ENCODE measurements at regions not wholly inside any gene's neighbourhood (a gene's known extent, or its start where the extent isn't known, plus 50 kb on each side); places are given as distances from the start of the nearest gene placed in this dataset.
"Not testable (repeated sequence)": the region's sequence is repeated elsewhere in the genome, so short reads cannot be mapped to it uniquely, and the experiment has no call there.

DNA sequence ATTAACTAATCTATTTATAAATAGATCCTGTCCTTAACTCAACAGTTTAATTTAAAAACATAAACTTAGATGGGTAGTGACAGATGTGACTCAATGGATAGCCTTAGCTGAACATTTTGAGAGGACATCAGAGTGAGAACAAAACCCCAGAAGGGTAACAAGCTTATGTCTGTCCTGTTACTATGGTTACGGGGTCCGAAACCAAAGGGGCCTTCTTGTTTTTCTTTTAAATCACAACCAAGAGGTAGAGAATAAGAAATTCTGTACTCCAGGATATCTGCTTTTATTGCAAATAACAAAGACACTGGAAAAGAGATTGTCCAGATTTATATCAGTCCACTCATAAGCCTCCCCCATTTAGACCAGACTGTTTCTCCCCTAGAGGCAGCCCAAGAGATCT, 612.1 kb downstream of the MTRR start:
- no peak for DNase-seq

DNA sequence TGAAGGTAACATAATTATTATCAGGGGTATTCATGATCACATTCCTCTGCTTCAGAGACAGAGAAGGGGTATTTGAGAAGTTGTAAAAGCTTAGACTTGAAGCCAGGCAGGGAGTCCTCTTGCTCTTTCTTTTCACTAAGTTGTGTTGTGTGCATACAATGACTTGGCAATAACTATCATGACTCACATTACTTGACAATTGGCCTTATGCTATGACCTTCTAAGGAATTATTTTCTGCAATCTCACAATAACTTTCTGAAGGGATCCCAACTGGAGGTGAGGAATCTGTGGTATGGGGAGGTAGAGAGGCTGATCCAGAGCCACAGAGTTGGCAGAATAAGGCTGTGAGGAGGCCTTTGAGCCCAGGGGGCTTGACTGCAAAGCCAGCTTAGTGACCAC, 622.3 kb downstream of the MTRR start:
- peak; percentile 67 for DNase-seq

DNA sequence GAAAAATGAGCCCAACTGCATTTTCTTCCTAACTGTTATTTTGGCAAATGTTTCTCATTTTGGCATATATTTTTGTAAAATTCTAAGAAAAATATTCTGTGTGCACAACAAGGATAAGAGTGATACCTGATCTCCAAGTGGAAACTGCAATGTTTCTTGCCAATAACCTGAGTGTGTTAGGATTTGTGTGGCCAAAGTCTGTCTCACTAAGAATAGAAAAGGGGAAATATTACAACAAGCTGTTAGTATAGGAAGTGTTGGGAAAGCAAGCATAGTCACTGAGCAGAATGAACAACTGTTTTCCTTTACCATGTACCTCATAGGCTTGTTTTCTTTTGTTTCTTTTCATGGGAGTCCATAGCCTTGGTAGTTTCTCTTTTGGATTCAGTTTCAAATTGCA, 624.2 kb downstream of the MTRR start:
- DNase-seq = no peak

DNA sequence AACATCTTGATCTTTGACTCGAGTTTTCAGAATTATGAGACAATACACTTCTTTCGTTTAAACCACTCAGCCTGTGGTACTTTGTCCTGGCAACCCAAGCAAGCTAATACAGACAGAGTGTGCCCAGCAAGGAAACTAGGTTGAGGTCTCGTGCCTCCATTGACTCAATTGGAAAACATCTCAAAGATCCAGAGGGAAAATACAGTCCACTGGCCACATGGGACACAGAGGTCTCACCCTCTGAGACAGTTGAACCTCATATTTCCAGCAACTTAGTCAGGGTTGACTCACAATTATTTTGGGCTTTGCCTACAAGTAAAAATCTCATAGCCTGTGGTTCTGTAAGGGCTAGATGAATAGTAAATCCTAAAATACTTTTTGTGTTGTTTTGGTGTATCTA, 631.5 kb downstream of the MTRR start:
- DNase-seq = peak; percentile 87

GRCh38 chr5:8505196-8505595, 636.2 kb downstream of the MTRR start:
- no peak for DNase-seq

DNA sequence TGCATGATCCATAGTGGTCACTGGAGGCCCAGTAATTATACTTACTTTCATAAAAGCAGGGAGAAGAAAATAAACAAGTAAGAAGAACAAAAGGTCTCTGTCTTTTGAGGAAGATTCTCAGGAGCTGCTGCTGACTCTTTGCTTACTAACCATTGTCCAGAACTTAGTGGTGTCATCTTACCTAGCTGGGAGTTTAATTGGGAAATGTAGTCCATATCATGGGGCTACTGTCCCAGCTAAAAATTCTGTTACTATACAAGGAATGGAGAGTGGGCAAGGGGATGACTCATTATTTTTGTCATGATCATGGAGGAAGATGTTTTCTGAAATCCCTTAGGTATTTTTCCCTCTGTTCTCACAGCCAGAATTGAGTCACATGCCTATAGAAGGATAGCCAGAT, 639.3 kb downstream of the MTRR start:
- DNase-seq = peak; percentile 77

- no peak for DNase-seq
These were observed 647.4 kb downstream of the MTRR start for GRCh38 chr5:8516356-8516755.

- DNase-seq = peak; percentile 58
These were observed 648.5 kb downstream of the MTRR start for GRCh38 chr5:8517456-8517855.

DNA sequence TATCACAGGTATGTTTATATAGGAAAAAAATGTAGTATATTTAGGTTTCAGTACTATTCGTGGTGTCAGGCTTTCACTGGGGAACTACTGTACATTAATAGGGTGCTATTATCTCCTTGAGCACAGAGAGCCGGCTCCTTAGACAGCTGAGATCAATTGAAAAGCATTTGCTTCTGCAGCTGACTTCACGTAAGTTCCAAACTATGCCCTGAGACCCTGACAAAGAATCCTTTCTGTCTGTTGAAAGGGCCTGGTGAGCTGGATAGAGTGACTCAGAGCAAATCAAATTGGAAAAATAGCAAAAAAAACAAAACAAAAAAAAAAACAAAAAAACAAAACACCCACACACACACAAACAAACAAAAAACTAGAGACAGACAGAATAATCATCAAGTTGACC, 652.0 kb downstream of the MTRR start:
- DNase-seq = peak; percentile 25

DNA sequence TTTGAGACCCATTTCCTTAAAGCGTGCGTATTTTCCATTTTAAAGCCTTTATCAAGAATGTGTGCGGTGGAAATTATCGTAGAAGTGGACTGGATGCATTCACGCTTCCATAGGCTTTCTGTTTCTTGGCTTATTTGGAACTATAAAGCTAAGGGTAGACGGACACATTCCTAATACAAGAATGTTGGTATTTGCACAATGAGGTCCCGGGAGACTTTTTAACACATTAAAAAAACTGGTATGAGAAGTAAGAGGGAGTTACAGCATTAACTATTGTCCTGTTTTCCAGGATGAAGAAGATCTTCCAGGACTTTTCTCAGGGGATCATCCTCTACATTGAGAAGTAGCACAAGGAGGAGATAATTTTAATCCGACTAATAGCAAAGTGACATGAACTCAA, 653.0 kb downstream of the MTRR start:
- DNase-seq = peak; percentile 65

DNA sequence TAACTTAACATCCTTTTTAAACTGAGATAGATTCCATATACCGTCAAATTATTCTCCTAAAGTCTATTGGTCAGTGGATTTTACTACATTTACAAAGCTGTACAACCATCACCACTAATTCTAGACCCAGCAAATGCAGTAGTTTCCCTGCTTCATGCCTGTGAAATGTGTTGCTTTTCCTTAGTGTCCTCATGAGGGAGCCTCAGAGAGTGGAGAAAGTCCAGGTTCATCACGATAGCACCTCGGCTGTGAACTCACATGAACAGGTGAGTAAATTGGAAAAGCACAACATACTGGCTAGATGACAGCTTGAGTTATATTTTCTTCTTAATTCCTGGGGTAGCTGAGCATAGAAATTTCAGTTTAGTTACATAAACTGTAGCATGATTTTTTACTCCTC, 653.7 kb downstream of the MTRR start:
- no peak for DNase-seq

DNA sequence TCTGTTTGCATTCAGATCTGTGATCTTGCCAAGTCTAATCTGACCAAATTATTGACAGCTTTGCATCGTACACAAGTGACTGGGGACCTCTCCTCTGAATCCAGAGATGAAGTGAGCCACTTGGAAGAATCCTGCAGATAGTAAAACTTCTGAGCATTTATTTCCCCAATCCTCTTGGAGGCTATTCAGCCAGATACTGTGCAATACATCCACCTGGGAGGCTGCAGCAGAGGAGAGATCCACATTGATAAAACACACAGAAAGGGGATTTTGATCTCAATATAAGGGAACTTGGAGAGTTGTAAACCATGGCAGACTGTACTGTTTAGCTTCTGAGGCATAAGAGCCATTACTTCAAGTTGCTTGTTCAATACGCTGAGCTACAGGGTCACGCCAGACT, 654.6 kb downstream of the MTRR start:
- DNase-seq = no peak

- DNase-seq = peak; percentile 4
These were observed 656.9 kb downstream of the MTRR start for GRCh38 chr5:8525819-8526218.

DNA sequence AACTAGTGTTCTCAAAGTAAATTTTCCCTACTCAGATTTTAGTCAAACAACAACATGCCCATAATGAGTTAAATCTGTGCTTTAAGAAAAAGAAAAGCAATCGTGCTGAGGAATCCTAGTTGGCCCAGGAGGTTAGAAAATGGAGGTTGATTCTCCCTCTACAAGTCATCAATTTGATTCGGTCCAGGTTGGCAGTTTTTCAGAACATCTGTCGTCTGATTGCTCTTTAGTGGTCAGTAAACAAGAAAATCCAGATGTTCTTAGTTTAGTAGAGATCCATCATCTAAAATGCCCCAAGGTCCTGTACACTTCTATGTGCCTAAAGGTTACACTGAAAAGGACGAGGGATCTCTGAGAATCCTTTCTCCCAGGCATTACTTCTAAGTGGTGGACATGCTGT, 659.2 kb downstream of the MTRR start:
- DNase-seq = no peak

- no peak for DNase-seq
These were observed 669.9 kb downstream of the MTRR start for GRCh38 chr5:8538821-8539220.

DNA sequence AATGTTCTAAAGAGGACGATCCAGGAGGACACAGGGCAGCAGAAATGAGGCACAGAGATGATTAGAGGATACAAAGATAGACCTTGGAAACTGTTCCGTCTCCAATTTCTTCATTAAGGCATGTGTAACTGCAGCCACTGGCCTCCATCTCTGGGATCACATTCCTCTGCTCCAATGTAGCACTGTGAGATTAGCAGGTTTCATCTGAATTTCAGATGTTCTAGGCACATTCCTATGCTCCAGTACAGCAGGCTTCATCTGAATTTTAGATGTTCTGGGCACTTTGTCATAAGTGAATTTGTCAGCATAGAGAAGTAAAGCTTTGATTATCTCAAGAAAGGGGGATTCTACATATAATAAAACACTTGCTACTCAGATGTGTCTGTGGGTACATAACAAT, 671.4 kb downstream of the MTRR start:
- no peak for DNase-seq

DNA sequence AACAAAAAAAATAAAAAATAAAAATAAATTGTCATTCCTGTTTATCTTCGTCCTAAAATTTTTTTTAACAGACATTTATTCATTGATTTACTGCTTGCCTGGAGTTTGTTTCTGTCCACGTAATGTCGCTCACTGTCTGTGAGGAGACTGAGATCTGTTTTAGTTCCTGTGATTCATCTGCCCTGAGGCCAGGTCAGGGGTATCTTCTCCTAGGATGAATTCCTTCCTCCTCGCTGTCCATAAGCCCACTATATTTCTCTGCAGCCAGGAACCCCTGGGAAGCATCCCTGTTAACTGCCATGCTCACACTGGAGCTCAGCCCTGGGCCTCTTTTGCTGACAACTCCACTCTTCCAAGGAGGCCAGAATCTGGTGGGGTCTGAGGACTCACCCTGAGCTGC, 682.0 kb downstream of the MTRR start:
- no peak for DNase-seq

DNA sequence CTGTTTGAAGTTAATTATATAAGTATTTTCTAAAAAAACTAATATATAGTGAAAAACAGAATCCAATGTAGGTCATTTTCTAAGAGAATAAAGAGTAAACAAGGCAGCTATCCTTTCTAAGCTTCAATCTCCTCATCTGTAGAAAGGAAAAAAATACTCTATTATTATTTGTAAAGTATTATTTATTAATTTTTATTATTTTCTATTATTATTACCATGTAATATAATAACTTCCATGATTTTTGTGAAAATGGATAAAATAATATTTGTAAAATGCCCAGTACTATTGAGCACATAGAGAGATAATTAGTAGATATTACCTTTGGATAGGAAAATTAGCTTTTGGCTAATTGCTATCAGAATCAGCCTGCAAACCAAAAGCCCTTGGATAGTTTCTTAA, 684.4 kb downstream of the MTRR start:
- no peak for DNase-seq

GRCh38 chr5:8557728-8558127, 688.8 kb downstream of the MTRR start:
- no peak for DNase-seq

GRCh38 chr5:8560776-8561175, 691.8 kb downstream of the MTRR start:
- no peak for DNase-seq

- DNase-seq = no peak
These were observed 692.4 kb downstream of the MTRR start for GRCh38 chr5:8561224-8561840.

- no peak for DNase-seq
These were observed 692.9 kb downstream of the MTRR start for GRCh38 chr5:8561854-8562253.

DNA sequence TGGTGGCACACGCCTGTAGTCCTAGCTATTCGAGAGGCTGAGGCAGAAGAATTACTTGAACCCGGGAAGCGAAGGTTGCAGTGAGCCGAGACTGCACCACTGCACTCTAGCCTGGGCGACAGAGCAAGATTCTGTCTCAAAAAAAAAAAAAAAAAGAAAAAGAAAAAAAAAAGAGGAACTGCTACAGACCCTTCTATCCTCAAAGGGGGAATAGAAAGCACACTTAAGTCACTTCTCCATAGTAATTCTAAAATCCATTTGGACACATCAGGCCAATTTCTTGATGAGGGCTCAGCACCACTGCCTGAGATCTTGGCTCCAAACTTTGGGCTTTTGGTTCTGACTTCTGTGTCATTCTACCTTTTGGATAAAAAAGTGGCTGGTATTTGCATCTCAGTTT, 694.6 kb downstream of the MTRR start:
- DNase-seq = not testable (repeated sequence)

- DNase-seq = no peak
These were observed 699.9 kb downstream of the MTRR start for GRCh38 chr5:8568858-8569257.

- no peak for DNase-seq
These were observed 701.6 kb downstream of the MTRR start for GRCh38 chr5:8570528-8570927.

DNA sequence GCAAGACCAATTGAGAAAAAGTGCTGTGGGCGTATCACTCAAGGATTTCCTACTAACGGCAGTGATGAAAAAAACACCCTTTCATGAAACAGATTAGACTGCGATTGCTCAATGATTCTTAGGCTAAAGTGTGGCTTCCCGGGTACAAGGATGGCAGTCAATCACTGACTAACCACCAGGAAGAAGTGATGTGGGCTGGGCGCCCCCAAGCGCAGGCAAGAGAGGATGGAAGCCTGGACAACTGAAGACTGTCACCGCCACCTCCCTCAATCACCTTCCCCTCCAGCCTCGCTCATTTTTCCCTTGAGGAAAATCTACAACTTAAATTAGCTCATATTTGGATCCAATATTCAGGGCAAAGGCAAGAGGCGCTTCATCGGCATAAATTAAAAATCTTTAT, 707.2 kb downstream of the MTRR start:
- no peak for DNase-seq
